HG03039 (cell line): ENCODE measurements at regions not wholly inside any gene's neighbourhood (a gene's known extent, or its start where the extent isn't known, plus 50 kb on each side); places are given as distances from the start of the nearest gene placed in this dataset.

Source experiments
- ATAC-seq: cut with Tn5 transposase; IDR thresholded peaks from one replicate; pipeline ENCODE4 v1.9.1; 2021; ENCODE audit warnings: mild to moderate bottlenecking, moderate library complexity; ENCODE audit not compliant: unreplicated experiment

- ATAC-seq: no peak
Measured at GRCh38 chr21:31570824-31571566, 88.5 kb upstream of the SOD1 start.

- ATAC-seq: no peak
Measured at GRCh38 chr21:31566611-31567010, 92.9 kb upstream of the SOD1 start.

GRCh38 chr21:31566064-31566463, 93.4 kb upstream of the SOD1 start:
- ATAC-seq: no peak

- no peak for ATAC-seq
Measured at GRCh38 chr21:31564439-31564838, 95.1 kb upstream of the SOD1 start.

- no peak for ATAC-seq
Measured at GRCh38 chr21:31560479-31560878, 99.0 kb upstream of the SOD1 start.

GRCh38 chr21:31559368-31560119, 99.9 kb upstream of the SOD1 start:
- peak; percentile 72 for ATAC-seq

GRCh38 chr21:31558962-31559367, 100.5 kb upstream of the SOD1 start:
- peak; percentile 88 for ATAC-seq

GRCh38 chr21:31558189-31558961, 101.1 kb upstream of the SOD1 start:
- no peak for ATAC-seq

GRCh38 chr21:31557421-31558188, 101.9 kb upstream of the SOD1 start:
- no peak for ATAC-seq

- no peak for ATAC-seq
Measured at GRCh38 chr21:31556662-31557061, 102.8 kb upstream of the SOD1 start.

- ATAC-seq: no peak
Measured at GRCh38 chr21:31555741-31556191, 103.7 kb upstream of the SOD1 start.

- no peak for ATAC-seq
Measured at GRCh38 chr21:31554511-31555022, 104.9 kb upstream of the SOD1 start.

- no peak for ATAC-seq
Measured at GRCh38 chr21:31553926-31554325, 105.6 kb upstream of the SOD1 start.

GRCh38 chr21:31553461-31553860, 106.0 kb upstream of the SOD1 start:
- ATAC-seq: no peak

GRCh38 chr21:31552826-31553225, 106.7 kb upstream of the SOD1 start:
- ATAC-seq: no peak

- no peak for ATAC-seq
Measured at GRCh38 chr21:31550070-31550469, 109.4 kb upstream of the SOD1 start.

- ATAC-seq: no peak
Measured at GRCh38 chr21:31548688-31549087, 110.8 kb upstream of the SOD1 start.

GRCh38 chr21:31546443-31547170, 112.9 kb upstream of the SOD1 start:
- no peak for ATAC-seq

- no peak for ATAC-seq
Measured at GRCh38 chr21:31545036-31545435, 114.5 kb upstream of the SOD1 start.

GRCh38 chr21:31543191-31543590, 116.3 kb upstream of the SOD1 start:
- ATAC-seq: no peak
